Activated CD4-positive, alpha-beta T cell treated with anti-CD3 and anti-CD28 coated beads, Interleukin-2, amount 50 U/mL, for 16 hours (primary cell): ENCODE measurements at regions not wholly inside any gene's neighbourhood (a gene's known extent, or its start where the extent isn't known, plus 50 kb on each side); places are given as distances from the start of the nearest gene placed in this dataset.
"Not testable (repeated sequence)": the region's sequence is repeated elsewhere in the genome, so short reads cannot be mapped to it uniquely, and the experiment has no call there.

Experiments
- DNase-seq: peaks from one replicate; pipeline ENCODE4 v3.0.0-alpha.2; 2020

DNA sequence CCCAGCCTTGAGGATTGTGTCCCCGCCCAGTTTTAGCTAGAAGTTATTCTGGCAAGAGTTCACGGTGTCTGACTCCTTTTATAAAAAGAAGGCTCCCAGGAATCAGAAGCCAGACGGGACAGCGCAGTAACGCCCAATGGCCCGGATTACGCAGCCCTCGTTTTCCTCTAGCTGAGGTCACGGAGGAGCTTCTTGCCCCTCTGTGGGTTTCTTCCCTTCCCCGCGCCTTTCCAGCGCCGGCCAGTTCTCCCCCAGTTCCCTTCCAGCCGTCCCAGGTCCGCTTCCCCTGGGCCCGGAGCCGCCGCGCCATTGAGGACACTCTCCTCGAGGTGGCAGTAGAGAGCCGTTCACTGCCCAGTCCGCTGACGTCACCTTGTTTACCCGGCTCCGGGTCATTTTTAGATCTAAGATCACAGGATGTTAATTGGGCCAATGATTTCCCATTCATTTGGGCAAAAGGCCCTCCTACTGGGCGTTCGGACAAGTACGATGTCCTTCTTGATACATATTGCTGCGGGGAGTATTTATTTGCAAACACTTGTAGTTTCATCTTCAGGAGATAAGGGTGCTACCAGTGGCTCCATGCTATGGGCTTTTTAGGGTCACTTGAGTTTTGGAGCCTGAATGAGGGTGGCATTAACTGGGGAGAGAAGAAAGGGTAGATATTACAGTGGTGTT lies 81.5 kb upstream of the PPM1B start:
- DNase-seq = peak; percentile 85

DNA sequence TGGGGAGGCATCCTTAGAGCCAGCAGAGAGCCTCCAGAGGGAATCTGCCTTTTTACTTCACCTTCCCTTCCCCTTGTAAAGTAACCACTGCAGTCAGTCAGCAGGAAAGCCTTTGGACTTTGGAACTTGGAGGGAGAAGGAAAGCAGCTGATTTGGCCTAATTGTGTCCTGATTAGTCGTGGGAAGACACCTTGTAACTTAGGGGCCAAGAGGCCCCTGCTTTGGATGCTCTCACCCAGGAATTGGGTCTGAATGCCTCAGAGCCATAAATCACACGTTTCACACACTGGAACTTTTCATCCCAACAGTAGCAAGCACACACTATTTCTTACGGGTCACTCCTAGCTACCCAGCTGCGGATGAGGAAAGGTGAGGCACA lies 81.0 kb upstream of the PPM1B start:
- DNase-seq = no peak

DNA sequence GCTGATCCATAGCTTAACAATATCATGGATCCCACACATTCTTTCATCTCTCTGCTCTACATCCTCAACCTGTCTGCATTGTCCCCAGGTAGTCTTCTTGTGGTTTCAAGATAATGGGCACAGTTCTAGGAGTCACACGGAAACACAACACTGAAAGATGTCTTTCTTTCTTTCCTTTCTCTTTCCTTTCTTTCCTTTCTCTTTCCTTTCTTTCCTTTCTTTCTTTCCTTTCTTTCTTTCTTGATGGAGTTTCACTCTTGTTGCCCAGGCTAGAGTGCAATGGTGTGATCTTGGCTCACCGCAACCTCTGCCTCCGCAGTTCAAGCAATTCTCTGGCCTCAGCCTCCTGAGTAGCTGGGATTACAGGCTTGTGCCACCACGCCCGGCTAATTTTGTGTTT lies 76.2 kb upstream of the PPM1B start:
- DNase-seq = not testable (repeated sequence)

DNA sequence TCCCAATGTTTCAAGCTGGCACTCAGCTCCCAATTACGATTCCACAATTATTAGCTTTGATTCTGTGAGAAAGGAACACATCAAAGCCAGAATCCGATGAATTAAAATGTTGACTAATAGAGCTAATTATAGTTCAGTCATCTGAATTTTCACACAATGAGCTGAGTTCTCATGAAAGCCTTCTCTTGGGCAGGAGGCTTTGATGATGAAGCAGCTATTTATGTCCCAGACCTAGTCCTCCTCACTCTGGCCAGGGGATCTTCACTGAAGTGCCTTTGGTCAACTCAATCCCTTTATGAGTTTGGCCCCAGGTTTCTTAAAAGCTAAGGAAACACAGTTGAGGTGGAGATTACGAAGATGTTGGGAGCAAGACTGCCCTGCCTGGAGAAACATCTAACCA lies 74.7 kb upstream of the PPM1B start:
- DNase-seq = no peak

DNA sequence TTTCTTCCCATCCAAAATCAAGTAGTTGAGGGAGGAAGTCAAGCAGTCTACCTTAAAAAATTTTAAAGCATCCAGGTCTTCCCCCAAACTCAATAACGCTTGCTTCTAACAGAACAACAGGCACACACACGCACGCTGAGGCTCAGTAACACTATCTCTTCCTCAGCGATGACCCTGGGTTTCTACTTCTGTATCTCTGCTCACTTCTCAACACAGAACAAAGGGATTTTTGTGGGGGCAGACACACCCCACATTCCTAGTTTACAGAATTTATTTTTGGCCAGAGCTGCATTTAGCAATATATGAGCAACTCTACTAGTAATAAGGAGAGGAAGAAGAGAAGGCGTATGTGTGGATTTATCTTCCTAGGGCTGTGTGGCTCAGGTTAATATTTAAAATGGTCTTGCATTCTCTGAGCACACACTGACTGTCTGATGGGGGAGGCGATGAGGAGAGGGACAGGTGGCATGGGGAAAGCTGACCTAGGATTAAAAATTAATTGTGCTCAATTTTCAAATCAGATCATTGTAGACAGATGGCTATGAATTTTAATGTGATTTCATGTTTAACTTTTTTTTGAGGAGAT lies 71.3 kb upstream of the PPM1B start:
- DNase-seq = no peak

DNA sequence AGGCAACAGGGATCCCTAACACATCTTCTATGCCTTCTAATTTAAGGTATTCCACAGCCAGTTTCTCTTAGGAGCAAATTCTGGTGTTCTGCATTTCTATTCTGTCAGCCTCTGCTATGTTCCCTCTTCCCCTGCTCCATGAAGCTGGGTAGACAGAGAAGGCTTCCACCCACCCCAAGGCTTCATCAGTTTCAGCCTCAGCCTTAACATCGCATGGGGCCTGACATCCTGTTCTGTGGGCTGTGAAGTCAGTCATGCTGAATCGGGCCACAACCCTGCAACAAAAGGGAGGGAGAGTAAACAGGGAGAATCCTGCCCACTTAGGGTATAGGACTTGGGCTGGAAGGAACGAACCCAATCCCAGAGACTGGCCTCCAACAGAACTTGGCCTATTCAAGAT lies 70.6 kb upstream of the PPM1B start:
- peak; percentile 18 for DNase-seq

DNA sequence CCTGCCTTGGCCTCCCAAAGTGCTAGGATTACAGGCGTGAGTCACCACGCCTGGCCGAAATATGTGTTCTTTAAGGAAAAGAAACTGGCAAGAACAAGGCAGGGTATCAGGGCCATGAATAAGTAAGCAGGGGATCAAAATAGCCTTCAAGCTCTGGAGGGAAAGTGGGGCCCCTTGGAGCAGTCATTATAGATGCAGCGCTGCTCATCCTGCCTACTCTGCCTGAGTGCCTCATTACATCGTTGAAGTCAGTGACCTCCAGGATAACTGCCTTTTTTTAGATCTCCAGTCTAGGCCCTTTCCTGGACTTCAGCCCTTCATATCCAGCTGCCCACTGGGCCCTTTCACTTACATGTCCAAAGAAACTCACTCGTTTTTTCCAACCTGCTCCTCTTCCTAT lies 69.8 kb upstream of the PPM1B start:
- DNase-seq = no peak

DNA sequence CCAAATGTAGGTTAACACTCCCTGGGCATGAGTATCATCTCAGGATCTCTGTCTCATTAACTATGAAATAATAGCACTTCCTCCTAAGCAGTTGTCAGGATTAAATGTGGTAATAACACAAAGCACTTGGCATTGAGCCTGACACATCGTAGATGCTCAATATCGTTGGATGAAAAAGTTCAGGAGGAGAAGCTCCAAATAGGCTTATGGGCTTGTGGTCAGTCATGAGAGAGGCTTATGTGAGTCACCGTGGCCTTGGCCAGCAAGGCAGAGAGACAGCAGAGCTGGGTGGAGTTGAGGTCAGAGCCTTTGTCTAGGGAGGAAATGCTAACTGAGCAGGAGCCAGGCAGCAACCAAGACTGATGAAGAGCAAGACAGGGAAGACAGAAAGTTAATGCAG lies 68.3 kb upstream of the PPM1B start:
- DNase-seq = peak; percentile 29

DNA sequence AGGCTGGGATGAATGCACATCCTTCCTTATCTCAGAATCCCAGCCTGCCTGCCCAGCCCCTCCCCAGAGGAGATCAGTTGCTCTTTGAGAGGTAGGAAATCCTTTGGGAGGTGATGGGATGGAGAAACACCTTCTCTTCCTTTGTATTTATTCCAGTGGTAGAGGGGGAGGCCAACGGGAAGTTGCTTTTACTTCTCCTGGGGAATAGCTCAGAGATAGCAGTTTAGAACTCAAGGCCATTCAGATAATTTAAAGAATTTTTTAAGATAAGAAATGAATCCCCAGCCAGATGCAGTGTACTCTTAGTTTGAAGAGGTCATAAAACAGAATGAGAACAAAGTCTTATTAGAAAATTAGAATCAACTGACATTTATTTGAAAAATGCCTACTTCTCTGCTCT lies 67.4 kb upstream of the PPM1B start:
- DNase-seq = no peak

DNA sequence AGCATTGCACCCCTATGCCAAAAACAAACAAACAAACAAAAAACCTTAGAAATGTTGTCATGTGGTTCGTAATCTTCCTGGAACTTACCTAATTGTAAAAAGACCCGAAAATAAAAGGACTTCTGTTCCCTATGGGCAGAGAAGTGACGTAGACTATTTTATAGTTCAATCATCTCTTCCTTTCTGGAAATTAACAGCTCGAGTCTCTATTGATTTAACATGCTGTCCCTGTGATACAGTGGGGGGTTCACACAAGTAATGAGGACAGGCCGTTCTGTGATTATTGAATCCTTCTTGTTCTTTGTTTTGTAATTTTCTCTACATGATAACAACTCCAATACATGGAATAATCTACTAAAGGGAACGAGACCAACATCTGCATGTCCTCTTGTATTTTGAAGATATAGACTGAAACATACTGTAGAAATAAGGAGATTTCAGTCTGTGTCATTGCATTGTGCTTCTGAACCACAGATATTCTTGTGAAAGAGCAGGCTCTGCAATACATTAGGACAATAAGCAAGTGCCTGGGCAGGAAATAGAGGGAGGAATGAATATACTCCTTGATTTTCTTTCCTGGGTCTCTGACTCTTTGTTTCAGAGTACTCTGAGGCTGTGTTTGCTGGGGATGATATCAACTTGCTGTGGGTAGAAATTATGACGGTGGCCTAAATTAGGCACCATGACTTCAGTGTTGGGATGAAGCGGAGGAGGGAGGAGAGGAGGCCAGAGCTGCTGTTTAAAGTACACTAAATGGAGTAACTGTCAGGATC lies 65.7 kb upstream of the PPM1B start:
- DNase-seq = peak; percentile 61

DNA sequence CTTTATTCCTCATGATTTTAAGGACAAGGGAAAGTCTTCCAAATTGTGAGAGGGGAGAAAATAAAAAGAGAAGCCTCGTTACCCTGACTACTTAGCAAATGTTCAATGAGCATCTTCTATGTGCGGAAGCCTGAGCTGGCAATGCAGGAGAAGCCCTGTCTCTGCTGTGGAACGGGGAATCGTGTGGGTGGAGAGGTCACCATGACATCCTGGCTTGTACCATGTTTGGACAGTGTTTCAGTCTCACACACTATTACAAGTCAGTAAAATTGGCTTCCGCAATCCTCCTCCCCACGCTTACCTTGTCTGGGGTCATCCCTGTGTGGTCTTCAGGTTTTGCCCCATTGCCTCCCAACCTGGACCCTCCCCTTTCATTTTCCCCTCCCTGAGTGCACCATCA lies 65.0 kb upstream of the PPM1B start:
- no peak for DNase-seq

DNA sequence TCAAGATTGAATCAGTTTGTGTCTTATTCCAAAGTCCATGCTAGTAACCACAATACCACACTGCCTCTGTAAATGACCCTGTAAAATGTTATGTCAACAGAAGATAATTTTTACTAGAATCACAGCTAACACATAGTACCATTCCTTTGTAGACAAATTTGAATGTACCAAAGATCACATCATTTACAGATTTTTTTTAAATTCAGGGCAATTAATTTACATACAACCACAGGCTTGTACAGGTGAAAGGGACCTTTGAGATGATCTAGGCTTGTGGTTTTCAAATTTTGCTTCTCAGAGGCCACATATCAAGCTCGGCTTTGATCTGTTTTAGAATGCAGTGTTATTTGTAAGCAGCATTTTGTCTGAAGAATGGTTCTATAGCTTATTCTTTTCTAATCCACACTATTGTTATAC lies 63.8 kb upstream of the PPM1B start:
- DNase-seq = no peak

DNA sequence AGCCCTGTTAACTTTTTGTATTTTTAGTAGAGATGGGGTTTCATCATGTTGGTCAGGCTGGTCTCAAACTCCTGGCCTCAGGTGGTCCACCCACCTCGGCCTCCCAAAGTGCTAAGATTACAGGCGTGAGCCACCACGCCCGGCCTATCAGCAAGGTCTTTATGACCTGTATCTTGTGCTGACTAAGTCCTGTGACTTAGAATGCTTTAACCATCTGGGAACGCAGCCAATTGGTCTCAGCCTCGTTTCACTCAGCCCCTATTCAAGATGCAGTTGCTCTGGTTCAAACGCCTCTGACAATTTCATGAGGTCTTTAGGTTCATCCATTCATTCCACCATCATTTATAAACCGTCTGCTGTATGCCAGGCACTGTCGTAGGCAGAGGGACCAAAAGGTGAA lies 62.2 kb upstream of the PPM1B start:
- DNase-seq = not testable (repeated sequence)

DNA sequence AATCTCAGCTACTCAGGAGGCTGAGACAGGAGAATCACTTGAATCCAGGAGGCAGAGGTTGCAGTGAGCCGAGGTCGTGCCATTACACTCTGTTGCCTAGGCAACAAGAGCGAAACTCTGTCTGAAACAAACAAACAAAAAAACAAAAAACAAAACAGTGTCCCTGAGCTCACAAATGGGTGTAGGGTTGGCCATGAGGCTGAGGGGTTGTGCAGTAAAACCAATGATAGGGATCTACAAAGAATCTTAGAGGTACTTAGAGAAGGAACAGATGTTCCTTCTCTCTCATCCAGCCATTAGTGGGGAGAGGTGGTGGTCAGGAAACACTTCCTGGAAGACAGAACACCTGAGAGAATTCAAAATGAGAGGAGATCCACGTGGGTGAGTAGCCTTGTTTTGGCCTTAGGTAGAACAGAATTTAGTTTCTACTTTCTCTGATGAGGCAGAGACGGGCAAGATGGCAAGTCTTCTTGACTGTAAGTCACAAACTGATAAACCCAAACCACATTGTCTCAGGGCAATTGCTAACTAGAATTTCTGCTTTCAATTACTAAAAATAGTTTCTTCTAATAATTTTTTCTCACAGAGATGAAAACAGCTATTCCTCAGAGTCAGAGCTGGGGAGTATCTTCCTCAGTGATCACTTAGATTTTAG lies 61.5 kb upstream of the PPM1B start:
- DNase-seq = no peak

DNA sequence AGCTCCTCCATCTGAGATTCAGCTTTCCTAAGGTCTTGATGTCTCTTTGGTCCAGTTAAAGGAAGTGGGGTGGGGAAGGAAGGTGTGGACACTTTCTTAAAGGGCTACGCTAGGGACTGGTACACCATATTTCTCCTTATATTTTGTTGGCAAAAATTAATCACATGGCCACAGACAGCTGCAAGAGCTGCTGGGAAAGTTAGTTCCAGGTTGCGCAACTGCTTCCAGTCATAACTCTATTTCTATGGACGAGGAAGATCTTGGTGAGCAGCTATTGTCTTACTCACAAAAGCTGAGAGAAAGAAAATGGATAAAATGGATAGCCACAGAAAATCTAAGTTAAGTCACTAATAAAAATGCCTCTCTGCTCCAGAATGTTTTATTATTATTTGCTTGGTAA lies 60.7 kb upstream of the PPM1B start:
- no peak for DNase-seq

DNA sequence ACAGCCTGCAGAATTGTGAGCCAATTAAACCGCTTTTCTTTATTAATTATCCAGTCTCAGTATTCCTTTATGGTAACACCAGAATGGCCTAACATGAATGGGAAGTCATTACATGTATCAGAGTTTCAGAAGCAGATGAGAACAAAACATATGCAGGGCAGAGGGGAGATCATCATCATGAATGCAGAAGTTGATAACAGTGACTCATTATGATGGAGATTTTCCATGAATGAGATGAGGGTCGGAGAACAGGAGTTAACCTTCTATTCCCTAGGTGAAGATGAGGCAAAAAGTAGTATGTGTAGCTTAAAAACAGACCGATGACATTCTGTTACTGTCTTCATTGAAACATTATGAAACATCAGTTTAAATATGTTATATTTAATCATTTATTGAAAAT lies 59.5 kb upstream of the PPM1B start:
- no peak for DNase-seq

DNA sequence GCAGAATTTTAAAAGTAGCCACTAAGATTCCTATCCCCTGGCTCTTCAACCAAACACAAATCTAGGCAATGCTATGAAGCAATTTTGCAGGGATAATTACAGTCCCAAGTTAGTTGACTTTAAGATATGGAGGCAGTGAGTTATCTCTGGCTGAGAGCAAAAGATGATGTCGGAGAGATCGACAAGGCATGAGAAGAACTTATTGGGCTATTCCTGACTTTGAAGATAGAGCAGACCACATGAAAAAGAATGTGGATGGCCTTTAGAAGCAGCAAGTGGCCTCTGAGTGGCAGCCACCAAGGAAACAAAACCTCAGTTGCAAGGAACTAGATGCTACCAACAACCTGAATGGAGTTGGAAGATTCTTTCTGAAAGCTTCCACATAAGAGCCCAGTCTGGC lies 58.2 kb upstream of the PPM1B start:
- DNase-seq = no peak

DNA sequence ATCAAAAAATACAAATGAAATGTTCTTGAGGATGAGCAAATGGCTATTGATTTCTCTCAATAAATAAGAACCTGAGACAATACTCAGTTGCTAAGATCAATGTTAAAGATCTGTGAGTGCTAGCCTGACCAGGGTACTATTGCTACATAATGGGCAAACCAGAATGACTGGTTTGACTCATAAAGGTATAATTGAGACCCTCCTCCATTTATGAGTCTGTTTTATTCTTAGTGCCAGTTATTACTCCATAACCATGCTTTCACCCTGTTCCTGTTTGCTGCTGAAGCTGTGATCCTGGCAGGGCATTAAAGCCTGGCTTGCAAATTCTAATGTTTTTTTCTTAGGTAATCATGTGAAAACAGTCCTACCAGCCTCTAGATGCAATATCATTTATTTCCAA lies 56.6 kb upstream of the PPM1B start:
- DNase-seq = peak; percentile 33

DNA sequence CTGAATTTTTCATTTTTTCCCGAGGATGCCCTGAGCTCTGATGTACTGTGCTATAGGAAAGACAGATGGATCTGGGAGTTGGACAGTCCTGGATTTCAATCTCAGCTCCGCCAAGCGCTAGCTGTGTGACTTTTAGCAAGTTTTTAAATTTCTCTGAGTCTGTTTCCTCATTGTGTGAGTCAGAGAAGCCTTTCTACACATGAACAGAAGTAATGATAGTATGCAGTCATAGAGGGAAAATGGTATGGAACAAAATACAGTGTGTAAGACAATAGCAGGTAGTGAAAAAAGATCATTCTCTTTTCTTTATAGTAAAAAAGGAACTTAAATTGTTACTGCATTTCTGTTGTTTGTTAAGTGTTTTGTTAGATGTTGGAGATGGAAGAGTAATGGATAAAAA lies 52.4 kb upstream of the PPM1B start:
- DNase-seq = no peak

DNA sequence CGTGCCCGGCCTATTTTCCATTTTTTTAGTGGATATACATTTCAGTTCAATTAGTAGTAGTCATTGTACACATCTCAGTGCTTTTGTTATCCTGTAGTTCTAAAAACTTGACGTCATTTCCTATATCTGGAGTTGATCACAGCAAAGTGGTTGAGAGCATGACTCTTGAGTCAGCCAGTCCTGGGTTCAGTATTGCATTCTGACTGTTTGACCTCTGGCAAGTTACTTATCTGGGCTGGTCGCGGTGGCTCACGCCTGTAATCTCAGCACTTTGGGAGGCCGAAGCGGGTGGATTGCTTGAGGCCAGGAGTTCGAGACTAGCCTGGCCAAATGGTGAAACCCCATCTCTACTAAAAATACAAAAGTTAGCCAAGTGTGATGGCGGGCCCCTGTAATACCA lies 50.4 kb upstream of the PPM1B start:
- DNase-seq = peak; percentile 68
